ENCODE measurements at regions not wholly inside any gene's neighbourhood (a gene's known extent, or its start where the extent isn't known, plus 50 kb on each side); places are given as distances from the start of the nearest gene placed in this dataset.

DNA sequence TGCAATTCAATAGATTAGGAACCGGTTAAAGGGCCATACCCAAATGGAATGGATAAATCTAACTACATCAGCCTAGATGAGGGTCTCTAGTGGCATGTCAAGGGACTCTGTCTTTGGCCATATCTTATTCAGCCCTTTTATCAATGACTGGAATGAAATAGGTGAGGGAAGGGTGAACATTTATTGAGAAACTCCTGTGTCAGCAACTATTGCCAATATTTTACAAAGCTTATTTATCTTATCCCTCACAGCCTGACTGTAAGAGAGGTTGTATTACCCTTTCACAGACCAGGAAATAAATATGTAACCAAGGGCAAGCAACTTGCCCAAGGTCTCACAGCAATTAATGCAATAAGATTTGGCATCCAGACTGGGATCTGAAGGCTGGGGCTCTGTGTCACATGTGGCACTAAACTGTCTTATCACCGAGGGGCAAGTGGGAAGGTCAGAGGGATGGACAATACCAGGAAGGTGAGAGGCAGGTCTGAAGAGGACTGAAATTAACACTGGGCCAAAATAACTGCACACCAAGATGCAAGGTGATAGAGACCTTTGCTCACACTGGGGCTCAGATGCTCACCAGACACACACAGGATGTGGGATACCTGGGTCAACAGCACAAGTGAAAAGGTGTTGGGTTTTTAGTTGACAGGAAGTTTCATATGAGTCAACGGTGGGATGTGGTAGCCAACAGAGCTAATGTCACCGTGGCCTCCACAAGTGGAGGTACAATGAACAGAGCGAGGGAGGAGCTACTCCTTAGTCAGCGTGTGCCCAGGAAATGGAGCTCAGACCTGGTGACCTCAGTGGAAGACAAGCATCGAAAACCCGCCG lies 261.3 kb downstream of the RPLP1 start:
- peak; percentile 89 for DNase-seq (ENCODE audit: low spot score)

DNA sequence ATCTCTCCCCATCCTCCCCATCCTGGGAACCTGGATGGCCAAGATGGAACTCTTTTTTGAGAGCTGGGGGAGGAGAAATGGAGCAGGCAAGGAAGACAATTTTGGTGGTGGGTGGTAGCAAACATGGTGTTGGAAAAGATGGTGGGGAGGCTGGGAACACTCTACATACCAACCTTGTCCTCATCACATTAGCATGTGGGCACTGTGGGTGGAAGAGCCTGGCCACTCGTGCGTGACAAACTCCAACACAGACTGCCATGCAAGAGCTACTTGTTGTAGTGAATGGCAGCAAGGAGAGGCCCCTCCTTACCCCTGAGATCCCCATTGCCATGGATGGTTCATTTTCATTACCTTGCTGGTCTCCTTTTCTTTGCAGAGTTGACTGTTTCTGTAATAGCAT lies 262.6 kb downstream of the RPLP1 start:
- DNase-seq (ENCODE audit: low spot score), result no peak

DNA sequence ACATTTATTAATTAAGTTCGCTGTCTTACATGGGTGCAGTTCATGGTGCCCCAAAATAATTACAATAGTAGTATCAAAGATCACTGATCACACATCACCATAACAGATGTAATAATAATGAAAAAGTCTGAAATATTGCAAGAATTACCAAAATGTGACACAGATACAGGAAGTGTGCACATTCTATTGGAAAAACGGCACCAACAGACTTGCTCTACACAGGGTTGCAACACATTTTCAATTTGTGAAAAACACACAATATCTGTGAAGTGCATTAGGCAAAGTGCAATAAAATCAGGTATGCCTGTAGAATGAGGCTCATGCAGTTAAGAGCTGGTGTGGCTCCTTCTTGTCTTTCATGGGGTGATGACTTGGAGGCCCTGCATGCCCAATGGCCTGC lies 265.8 kb downstream of the RPLP1 start:
- DNase-seq (ENCODE audit: low spot score), result no peak

DNA sequence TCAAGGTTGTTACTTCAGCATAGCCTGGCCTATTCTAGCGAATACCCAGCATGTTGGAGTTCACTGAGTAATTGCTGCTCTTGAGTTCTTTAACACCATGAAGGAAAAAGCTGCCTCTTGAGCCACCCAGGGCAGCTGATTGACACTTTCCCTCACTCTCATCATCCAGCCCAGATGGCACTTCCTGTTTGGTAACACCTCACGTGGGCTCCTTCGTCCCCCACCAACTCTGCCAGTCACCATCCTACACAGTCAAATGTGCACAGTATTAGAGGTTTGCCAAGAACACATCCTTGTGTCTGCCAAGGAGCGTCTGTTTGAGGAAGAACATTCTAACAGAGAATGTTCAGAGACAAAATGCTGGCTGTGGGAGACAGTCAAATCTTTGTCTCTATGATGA lies 266.3 kb downstream of the RPLP1 start:
- DNase-seq (ENCODE audit: low spot score), result peak; percentile 21

DNA sequence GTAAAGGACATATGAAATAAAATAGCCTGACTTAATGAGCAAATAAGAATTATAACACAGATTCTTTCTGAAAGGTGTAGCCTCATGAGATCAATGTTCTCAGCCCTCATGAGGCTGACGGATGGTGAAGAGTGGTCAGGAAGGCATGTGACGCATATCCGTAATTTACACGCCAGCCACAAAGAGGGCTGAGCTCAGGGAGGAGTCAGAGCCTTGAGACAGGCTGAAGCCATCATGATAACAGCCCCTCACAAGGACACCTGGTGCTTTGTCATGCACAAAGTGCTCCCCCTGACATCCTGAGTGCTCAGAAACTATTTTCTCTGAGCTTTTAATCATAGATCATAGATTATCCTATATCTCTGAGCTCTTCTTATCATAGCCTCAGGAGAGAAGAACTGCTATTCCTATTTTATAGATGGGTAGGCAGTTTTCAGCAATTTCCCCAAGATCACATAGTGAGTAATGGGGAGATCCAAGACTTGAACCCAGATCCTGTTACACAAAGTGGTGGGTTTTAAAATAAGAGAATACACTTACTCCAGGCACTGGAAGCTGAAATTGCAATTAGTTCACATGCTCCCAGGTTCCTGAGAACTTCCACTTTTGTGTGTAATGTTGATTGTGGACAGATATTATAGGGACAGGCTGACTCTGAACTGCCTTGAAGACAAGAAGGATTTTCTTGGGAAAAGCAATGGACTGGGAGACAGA lies 267.1 kb downstream of the RPLP1 start:
- DNase-seq (ENCODE audit: low spot score), result peak; percentile 75

DNA sequence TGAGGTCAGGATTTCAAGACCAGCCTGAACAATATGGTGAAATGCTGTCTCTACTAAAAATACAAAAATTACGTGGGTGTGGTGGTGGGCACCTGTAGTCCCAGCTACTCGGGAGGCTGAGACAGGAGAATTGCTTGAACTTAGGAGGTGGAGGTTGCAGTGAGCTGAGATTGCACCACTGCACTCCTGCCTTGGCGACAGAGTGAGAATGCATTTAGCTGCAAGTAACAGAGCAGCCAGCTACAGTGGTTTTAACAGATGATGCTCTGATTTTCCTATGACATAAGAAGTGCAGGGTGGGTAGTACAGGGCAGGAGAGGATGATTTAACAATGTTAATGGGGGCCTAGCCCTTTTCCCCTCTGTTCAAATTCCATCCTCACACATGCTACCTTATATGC lies 267.9 kb downstream of the RPLP1 start:
- DNase-seq (ENCODE audit: low spot score), result no peak

DNA sequence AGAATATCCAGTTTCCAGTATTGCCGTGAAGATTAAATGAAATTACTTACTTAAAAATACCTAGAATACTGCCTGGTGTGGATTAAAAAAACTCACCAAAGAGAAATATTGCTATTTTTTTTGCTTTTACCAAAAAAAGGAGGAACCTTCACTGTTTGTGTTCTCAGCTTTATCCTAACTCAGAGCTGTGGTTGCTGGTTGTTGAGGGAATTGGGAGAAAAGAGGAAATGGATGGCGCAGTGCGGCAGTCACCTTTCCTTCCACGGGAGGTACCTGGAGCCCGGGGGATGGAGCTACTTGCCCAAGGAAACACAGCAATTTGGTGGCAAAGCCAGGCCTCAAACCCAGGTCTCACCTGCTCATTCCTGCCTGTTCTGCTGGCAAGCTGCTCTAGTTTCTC lies 270.3 kb downstream of the RPLP1 start:
- DNase-seq (ENCODE audit: low spot score), result no peak

DNA sequence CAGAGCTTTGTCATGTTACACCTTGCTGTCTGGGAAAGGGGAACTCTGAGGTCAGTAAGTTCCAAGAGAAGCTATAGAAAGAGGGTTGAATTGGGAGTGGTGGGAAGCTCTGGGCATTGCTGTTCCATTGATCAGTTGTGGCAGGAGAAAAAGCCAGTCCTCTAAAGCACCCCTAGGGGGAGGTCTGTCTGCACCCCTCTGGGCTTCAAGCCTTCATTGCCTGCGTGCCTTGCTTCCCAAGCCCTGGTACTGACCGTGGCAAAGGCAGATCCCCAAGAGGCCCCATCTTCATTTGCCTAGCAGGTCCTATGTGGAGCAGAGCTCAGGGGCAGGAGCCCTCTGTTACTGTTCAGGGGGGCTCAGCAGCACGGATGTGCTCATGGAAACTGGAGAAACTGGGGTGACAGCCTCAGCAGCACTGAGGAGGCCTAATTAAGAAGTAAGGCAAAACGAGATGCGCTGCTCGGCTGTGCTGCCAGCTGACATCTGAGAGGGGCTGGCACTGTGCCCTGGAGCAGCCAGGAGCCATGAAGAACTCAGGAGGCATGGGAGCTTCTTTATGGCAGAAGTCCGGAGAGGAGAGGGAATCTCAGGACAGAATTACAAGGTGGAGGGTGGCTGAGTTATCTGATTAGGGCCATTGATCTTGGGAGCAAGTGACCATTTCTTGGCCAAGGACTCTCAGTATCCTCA lies 270.9 kb downstream of the RPLP1 start:
- no peak for DNase-seq (ENCODE audit: low spot score)

DNA sequence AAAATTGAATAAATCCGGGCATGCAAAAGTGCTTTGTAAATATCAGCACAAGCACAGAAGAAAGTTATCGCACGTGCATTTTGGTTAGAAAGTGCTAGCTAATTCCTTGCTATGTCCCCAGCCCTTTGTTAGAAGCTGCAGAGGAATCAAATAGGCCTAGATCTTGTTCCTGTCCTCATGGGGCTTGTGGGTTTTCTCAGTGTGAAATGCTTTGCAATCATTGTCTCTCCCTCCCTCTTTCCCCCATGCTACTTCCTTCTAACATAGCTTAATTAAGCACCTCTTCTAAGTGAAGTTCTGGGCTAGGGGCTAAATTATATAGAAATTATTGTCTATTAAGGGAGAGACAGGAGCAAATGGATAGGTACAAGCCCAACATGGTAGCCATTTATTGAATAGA lies 271.7 kb downstream of the RPLP1 start:
- no peak for DNase-seq (ENCODE audit: low spot score)

DNA sequence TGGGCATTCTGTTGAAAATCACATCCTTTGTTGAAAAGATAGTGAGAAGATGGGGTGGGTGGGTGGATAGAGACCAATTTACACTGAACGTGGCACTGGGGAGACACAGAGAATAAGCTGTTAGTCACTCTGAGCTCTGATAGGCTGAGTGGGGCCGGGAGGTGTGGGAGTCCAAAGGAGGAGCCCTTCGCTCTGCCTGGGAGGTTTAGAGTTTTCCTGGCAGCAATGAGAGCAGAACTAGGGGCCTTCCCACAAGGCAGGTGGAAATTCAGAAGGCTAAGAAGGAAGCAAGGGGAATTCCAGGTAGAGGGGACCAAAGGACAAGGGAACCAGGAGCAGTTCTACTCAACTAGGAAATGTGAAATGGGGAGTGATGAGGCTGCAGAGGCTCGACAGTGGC lies 272.7 kb downstream of the RPLP1 start:
- no peak for DNase-seq (ENCODE audit: low spot score)

DNA sequence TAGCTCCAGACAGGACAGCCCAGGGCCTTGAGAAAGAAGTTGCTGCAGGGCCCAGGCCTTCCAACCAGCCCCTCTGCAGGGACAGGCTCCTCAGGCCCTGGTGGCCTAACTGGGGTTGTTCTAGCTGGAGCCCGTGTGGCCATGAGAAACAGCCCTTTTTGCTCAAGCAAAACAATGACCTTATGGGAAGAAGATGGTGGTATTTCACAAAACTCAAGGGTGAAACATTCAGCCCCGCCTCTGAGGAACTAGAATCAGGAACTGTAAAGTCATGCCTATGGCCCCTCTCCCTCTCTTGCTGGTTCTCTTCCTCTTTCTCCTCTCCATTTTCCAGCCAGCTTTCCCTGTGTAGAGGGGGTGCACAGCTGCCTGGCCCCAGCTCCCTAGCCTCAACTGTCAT lies 273.3 kb downstream of the RPLP1 start:
- DNase-seq (ENCODE audit: low spot score), result no peak

DNA sequence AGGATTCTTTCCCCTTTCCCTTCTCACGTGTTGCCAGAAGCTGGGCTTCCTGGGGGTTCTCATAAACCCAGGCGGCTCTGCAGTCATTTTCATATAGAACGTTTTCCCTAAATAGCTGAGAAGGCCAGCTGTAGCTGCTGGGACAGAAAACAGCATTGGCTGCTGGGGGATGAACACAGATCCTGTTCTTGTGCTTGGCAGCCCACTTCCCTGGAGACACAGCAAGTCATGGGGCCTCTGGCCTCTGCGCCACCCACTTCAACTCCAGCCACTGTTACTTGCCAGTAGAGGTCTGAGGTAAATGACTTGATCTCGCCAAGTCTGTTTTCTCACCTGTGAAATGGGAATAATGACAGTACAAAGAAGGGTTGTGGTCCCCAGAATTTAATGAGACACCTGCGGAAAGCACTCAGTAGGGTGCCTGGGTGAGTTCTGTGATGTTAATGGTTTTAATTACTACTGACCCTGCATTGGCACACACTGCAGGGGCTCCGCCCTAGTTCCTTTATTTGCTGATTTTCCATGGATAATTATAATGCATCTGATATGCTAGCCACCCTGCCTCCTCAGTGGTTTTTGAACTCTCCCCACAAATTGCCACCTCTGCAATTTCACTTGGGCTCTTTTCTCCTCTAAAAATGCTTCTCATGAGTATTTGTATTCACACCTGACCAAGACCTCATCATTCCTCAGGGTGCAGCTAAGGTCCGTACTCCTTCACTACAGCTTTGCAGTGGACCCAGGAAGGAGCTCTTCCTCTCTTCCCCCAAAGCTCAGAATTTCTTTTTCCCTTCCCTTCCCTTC lies 274.7 kb downstream of the RPLP1 start:
- no peak for DNase-seq (ENCODE audit: low spot score)

DNA sequence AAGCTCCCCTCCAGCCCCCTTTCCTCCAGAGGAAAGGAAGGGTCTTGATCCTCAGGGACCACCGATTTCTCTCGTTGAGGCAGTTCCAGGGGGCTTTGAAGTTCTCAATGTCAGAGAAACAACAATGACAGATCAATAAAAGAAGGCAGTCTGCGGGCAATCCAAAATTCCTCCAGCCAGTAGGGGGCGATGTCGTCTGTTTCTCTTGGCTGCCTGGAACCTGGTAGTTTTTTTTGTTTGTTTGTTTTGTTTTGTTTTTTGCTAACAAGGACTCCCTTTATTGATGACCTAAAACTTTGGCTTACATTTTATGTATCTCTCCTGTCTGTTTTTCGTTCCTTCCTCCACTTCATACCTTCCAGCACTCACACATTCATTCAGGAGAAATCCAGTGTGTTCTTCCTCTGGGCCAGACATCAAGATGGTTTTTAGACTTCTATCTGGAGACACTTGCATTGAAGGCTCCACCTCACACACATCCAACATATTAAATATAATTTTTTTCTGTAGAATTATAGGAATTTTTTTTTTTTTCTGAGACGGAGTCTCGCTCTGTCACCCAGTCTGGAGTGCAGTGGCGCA lies 276.6 kb downstream of the RPLP1 start:
- DNase-seq (ENCODE audit: low spot score), result peak; percentile 65

DNA sequence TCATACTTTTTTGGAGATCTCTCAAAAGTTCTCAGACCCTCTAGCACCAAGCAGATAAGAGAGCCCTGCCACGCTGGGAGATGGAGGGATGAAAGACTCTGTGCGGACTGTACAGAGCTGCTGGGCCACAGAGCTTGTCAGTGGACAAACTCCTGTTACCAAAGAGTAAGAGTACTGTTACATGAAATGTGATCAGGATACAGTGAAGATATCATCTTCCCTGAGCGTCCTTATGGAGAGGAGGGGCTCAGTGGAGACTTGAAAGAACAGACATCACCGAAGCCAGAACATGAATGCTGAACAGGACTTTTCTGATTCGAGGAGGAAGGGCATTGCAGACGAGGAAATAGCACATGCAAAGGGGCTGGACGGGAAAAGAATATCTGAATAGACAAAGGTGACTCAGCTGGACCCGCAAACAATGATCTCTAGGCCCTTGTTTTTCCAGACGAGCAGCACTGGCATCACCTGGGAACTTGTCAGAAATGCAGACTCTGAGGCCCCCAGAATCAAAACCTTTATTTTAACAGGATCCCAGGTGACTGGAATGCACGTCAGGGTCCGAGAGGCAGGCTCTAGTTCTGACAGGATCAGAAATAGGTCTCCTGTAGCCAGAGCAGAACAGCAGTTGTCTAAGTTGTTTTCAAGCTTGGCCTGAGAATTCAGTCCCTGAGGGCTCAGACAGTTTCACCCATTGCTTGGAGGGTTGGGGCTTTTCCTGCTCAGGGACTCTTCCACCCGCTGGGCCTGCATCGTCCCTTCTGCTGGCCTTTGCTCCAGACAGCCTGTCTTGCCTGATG lies 277.9 kb downstream of the RPLP1 start:
- no peak for DNase-seq (ENCODE audit: low spot score)

DNA sequence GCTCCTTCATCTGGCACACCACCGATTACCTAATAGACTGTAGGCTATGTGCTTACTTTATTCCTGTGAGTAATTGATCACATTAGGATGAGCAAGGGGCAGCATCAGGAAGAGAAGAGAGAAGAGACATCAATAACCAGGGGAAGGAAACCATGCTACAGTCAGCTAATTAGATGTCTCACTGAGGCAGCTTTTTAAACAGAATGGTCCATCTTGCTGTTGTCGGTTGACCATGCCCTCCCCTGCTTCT lies 278.4 kb downstream of the RPLP1 start:
- DNase-seq (ENCODE audit: low spot score), result no peak

DNA sequence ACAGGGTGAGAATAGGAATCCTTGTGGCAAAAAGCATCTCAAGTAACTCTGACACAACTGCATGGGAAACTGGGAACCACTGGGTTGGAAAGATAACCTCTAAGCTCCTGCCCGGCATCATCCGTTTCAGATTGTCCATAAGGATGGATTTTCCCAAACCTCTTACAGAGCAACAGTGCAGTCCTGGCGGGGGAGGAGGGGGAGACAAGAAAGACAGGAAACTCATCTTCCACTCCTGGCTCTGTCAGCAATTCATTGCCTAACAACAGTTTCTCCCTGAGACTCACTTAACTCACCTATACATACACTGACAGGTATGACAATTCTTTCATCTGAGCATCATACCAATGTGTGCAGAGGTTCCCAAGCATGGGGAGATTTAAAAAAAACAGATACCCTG lies 279.0 kb downstream of the RPLP1 start:
- DNase-seq (ENCODE audit: low spot score), result no peak

DNA sequence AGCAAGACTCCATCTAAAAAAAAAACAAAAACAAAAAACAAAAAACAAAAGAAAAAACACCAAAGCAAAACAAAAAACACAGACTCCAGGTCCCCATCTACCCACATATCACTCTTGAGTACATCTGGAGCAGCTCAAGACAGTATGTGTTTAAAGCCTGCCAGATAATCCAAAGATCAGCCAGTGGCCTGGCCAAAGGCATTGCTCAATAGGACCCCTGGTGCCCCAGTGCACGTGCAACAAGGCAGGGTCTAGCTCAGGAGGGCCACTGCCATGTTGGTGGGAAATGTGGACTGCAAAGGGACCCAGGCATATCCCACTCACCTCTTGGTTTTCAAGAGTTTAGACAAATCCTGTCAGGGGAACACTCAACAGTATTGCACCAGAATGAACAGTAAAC lies 279.5 kb downstream of the RPLP1 start:
- no peak for DNase-seq (ENCODE audit: low spot score)

DNA sequence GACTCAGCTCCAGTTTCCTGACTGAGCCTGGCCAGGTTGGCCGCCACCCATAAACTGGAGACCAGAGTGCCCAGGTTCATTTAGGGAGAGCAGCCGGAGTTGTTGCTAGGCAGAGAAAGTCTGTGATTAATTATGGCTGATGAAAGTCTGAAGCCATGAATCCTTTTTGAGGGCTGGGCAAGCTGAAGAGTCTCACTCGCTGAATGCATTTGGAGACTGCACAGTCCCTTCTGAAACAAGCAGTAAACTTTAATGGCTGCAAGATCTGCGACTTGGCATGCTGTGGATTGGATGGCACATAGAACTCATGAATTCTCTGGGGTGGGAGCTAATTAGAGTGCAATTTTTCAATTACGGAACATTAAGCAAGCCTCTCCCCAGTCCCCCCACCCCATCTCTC lies 282.1 kb downstream of the RPLP1 start:
- DNase-seq (ENCODE audit: low spot score), result no peak

DNA sequence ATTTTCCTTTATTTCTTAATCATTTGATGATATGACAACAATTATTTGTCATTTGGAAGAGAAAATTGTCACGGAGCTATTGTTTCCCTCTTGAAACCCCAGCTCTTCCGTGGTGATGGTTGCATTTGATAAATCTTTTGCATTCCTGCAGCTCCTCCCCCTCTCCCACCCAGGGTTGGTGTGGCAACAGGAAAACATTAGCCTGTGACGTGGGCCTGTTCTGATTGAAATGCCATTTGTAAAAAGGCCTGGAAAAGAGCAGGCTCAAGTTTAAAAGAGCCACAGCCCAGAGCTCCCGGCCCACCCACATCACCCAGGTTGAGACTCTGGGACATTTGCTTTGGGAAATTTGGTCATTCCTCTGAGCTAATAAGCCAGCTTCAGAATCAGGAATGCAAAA lies 282.5 kb downstream of the RPLP1 start:
- no peak for DNase-seq (ENCODE audit: low spot score)

DNA sequence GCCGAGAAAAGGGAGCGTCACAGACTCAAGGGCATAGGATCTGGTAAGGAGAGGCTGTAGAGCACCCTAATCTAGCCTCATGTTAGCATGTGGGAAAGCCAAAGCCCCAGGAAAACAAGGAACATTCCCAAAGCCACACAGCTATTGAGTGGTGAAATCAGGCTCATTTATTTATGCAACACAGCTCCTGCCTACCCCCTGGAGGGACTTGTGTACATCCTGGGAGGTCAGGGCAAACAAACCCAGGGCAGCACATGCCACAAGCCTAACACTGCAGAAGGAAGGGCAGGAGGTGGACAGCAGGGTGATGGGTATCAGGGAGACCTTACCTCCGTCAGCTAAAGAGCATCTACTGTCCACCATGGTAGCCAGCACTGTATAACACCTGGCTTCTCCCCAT lies 283.5 kb downstream of the RPLP1 start:
- no peak for DNase-seq (ENCODE audit: low spot score)

DNA sequence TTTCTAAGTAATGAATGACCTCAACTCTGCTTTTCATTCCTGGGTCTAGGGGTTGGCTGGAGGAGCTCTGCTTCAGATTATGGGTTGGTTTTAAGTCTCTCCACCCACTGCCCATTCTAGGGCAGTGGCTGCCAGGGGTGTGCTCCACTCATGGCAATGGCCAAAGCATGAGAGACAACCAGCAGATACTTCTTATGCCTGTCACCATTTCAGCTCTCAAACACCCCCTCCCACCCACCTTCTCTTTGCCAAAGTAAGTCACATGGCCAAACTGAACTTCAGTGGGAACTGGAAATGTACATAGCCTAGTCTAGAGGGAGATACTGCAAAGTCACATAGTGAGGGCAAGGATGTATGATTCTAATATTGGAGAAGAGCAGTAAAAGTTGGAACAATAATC lies 285.3 kb downstream of the RPLP1 start:
- no peak for DNase-seq (ENCODE audit: low spot score)
